Glomerular endothelial cell (primary cell): ENCODE measurements at regions not wholly inside any gene's neighbourhood (a gene's known extent, or its start where the extent isn't known, plus 50 kb on each side); places are given as distances from the start of the nearest gene placed in this dataset.
"Not testable (repeated sequence)": the region's sequence is repeated elsewhere in the genome, so short reads cannot be mapped to it uniquely, and the experiment has no call there.

Experiments
- DNase-seq: peaks from one replicate; pipeline ENCODE4 v3.0.0-alpha.2; 2011; ENCODE audit warnings: low read depth, low spot score; ENCODE audit errors: extremely low read depth

DNA sequence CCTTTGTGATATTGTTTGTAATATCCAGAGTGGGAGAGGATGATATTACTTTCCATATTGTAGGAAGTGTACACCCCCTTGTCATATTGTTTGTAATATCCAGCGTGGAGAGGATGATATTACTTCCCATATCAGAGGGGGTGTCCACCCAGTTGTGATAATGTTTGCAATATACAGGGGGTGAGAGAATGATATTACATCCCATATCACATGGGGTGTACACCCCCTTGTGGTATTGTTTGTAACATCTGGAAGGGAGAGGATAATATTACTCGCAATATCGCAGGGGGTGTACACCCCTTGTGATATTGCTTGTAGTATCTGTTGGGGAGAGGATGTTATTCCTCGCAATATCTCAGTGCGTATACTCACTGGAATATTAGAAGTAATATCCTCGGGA, 61.5 kb downstream of the PRSS23 start:
- no peak for DNase-seq

DNA sequence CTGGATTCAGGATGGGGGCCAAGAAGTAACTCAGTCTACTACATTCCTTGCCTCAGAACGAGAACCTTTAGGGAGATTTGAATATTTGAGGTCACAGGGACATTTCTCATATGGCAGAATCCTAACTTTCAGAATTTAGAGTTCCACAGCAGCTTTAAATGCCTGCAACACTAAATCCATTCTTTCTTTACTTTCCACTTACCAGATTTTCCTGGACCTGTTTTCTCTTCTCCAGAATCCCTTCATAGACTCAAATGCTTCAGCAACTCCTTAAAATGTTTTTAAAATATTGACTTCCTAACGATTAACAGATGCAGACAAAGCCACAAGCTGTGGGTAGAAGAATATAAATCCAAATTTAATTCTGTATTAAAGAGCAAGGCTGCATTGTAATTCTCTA, 63.1 kb downstream of the PRSS23 start:
- DNase-seq: no peak

DNA sequence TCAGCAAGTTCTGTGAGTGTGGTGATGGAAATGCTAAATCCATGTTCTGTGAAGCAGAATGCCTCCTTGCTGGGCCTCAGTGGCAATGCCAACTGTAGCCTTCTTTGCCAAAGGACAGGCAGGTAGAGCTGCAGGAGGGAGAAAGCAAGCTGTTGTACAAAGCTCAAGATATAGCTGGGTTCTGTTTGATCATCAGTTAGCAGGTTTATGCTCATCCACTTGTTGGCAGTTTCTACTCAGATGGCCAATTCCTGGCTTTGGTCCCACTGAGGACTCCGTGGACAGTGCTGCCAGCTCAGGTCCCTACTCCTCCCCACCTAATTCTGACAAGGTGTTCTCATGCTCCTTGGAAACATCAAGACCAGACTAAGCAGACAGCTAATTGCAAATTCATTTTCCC, 65.1 kb downstream of the PRSS23 start:
- DNase-seq: no peak

DNA sequence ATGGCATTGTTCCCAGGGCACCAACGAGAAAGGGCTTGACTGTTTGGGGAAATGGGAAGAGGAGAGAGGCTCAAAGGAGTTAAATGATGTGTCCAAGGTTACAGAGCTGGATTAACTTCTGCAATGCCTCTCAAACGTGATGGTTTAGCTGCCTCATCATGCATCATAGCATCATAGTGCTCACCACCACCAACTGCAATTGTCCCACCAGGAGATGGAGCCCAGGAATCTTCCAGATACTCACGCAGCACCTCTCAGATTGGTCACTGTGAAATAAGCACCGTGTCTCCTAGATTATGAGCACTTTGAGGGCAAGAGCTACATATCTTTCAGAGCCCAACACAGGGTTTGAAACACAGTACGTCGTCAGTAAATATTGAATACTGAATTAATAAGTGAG, 69.2 kb downstream of the PRSS23 start:
- no peak for DNase-seq

DNA sequence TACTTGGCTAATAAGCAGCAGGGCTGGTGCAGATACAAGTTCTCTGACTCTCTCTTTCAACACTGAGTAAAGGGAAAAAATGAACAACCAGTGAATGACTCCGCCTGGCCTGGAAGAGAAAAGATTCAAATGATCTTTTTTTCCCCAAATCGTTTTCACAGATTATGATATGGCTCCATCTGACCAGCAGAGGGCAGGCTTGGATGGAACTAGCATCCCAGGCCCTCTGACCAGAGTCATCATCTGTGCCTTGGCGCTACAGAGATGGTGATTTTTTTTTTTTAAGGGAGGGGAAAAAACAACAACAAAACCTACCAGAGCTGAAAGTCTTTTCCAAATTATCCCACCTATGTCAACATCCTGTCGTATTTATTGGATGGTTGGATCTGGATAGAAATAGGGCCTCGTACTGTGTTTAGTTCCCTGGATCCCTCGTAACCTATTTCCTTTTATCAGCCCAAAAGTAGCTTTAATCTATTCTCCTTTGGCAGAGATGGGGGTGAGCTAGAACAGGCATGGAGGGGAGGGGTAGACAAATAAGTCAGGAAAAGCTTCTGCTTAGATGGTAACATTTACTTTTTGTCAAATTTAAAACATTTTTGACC, 69.7 kb downstream of the PRSS23 start:
- peak; percentile 41 for DNase-seq

DNA sequence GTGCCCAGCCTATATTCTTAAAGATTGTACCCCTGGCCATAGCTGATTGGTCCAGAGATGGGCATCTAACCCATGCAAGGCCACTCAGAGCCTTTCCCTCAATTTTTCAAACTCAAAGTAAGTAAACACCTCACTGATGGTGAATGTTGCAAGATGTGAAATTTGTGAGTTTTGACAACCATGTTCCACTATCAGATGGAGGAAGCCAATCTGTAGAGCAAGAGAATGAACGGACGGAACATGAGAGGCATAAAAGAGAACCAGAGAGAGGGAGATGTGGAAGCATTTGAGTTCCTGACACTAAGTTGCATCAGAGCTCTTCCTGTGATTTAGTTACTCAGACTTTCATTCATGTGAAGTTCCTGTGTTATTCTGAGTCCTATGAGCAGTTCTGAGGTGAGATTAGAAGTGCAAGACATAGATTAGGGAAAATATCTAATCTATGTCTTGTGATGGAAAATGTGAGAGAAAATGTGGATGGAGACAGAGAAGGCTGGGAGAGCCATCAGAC, 73.3 kb downstream of the PRSS23 start:
- DNase-seq: no peak

DNA sequence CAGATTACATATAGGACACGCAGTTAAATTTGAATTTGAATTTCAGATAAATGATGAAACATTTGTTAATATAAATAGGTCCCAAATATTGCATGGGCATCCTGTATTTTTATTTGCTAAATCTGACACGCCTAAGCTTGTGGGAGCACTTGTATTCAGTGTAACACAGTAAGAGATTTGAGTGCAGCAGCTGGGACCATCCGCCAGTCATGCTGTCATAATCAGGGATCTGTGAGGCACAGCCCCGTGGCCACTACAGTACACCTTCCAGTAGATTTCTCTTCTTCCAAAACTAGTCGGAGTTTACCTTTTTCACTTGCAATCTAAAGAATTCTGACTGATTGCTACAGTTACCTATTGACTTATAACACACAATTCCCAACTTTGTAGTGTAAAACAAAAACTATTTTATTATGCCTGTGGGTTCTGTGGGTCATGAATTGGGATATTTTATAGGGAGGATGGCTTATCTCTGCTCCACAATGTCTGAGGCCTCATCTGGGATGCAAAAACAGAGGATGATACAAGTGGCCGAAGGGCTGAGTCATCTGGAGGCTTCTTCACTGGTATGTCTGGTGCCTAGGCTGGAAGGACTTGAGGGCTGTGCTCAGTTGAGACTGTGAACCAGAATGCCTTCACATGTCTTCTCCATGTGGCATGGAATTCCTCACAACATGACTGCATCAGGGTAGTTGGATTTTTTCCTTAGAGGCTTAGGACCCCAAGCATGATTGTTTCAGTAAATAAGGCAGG, 74.1 kb downstream of the PRSS23 start:
- no peak for DNase-seq

DNA sequence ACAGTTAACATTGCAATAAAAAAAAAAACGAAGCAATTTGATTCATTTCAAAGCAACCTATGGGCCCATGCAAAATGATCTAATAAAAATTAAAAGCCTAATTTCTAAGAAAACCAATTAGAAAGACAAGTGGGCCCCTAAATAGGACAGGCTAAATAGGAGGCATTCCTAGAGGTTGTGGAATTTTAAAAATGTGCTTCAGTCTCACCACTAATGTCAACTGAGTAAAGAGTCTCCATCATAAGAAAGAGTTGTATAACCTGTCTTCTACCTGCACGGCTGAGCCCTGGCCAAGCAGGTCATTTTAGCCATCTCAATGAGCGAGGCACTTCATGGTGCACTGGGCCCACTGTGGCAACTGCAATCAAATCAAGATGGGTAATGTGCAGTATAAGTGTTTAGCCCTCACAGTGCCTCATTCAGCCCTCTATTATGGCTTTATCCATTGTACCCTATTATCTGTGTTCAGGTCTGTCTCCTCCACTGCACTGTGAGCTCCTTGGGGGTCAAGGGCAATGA, 76.4 kb downstream of the PRSS23 start:
- DNase-seq: no peak

DNA sequence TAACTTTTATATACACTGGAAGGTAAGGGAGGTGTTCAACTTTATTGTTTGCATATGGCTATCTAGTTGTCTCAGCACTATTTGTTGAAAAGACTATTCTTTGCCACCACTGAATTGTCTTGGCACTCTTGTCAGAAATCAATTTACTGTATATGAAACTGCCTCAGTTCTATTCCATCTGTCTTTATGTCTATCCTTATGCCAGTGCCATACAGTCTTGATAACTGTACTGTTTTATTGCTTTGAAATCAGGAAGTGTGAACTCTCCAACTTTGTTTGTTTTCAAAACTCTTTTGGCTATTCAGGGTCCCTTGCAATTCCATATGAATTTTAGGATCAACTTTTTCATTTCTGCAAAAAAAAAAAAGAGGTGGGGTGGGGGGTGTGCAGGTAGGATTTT, 77.2 kb downstream of the PRSS23 start:
- no peak for DNase-seq

DNA sequence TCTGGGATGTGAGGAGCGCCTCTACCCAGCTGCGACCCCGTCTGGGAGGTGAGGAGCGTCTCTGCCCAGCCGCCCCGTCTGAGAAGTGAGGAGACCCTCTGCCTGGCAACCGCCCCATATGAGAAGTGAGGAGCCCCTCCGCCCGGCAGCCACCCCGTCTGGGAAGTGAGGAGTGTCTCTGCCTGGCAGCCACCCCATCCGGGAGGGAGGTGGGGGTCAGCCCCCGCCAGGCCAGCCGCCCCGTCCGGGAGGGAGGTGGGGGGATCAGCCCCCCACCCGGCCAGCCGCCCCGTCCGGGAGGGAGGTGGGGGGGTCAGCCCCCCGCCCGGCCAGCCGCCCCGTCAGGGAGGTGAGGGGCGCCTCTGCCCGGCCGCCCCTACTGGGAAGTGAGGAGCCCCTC, 76.0 kb downstream of the FZD4 start:
- not testable (repeated sequence) for DNase-seq

DNA sequence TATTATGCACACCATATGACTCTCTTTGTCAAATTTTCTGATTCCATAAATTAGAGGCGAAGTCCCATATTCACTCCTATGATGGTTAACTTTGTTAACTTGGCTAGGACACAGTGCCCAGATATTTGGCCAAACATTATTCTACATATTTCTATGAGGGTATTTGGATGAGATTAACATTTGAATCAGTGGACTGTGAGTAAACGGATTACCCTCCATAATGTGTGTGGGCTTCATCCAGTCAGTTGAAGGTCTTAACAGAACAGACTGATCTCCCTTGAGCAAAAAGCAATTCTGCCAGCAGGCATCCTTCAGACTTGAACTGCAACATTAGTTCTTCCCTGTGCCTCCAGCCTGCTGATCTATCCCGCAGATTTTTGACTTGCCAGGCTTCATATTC, 69.9 kb downstream of the FZD4 start:
- no peak for DNase-seq

DNA sequence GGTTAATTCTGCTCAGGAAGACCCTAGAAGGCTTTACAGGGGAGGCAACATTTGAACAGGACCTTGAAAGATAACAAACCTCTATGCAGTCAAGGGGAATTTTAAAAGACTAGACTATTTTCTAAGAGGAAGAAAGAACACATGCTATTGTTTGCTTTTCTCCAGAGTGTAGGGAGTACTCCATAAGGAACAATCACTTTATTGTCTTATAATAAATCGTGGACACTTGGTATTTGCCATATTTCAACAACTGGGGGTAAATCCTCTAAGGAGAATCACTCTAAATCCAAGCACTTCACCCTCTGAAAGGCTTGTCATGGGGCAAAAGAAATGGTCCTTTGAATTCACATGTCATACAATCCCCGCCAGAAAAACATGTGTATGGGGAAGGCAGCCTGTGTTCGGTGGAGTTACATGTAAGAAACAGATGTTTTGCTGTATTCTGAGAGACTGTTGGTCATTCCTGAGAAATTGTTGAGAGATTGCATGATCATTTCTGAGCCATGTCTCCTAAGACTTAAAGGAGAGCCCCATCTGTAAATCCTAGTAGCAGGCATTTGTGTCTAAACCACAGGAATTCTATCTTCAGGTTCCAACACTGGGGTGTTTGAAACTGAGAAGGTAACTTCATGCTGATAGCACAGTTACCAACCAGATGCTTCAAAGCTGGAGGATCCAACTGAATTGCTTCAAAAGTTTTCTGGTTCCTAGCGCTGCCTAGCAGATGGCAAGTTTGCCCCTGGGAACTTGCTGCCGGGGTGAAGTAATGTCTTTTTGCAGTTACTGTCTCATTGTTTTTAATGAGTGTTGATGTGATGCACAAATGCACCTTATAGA, 66.8 kb downstream of the FZD4 start:
- DNase-seq: no peak

DNA sequence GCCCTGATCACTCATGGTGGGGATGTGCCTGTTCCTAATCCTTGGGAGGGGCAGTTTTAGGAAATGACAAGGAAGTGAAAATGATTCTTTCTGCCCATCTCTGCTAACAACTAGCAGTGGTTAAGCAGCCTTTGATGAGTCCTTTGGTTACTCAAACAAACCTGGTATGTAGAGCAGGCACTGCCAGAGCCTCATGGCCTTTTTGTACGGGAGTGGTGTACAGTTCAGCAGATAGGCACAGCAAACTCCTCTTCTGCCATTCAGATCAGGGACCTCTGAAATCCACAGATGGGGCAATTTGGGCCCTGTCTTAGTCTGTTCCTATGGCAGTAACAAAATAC, 66.2 kb downstream of the FZD4 start:
- no peak for DNase-seq

DNA sequence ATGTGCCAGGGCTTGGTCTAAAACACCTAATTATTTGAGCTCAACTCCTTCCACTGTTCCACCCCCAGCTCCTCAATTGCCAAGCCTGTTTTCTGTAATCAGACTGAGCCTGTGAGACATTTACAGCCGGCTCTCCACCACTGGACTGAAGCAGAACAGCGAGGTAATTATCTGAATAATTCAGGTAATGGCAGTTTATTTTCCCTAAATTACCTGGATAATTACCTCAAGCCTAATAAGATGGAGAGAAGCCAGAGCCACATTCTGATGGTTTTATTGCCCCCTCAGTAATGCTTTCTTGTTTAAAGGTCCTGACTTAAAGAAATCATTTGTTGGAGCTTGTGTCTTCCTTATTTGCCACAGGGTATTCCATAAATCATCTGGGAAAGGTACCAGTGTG, 64.2 kb downstream of the FZD4 start:
- no peak for DNase-seq

DNA sequence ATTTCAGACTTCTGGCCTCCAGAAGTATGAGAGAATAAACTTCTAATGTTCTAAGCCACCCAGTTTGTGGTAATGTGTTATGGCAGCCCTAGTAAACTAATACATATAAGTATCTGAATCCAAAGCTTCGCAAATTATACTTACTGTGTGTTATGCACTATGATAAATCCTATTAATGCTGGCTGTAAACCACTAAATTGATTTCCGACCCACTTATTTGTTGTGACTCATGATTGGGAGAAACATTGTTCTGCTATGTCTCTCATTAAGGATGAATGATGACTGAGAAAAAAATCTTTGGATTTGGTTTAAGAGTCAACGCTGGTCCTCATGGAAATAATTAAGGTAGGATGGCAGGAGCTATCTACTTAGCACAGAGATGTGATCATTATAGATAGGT, 62.0 kb downstream of the FZD4 start:
- DNase-seq: no peak
